Stomach (tissue), 8 donors: ENCODE measurements at regions not wholly inside any gene's neighbourhood (a gene's known extent, or its start where the extent isn't known, plus 50 kb on each side); places are given as distances from the start of the nearest gene placed in this dataset.
"Not testable (repeated sequence)": the region's sequence is repeated elsewhere in the genome, so short reads cannot be mapped to it uniquely, and the experiment has no call there.

Experiments used
- DNase-seq, 2 donors: peaks; one replicate each; pipeline versions ENCODE4 v3.0.0 to v3.0.0-alpha.2; 2013 to 2019
- H3K27ac ChIP-seq, 5 donors: fragments of 200-600 bp in 4 of 5; sonication (generic) in 4 of 5; one replicate each; pipeline ENCODE4 v1.5.1; 2013 to 2019; ENCODE audit warnings: mild to moderate bottlenecking in 1 of 5, moderate library complexity in 1 of 5
- H3K27me3 ChIP-seq, 3 donors: fragments of 200-600 bp; sonication (generic); one replicate each; pipeline ENCODE4 v1.5.1; 2017 to 2019; ENCODE audit warnings: mixed run types in 1 of 3
- H3K36me3 ChIP-seq, 4 donors: fragments of 200-600 bp; sonication (generic); 1 replicate in 3 of 4; 2 replicates in 1 of 4; pipeline ENCODE4 v1.5.1; 2016 to 2019
- H3K4me1 ChIP-seq, 4 donors: fragments of 200-600 bp; sonication (generic); one replicate each; pipeline ENCODE4 v1.5.1; 2016 to 2019
- H3K4me3 ChIP-seq, 4 donors: fragments of 200-600 bp; sonication (generic) in 3 of 4; one replicate each; pipeline ENCODE4 v1.5.1; 2016 to 2019; ENCODE audit warnings: mild to moderate bottlenecking in 1 of 4
- H3K9me3 ChIP-seq, 4 donors: fragments of 200-600 bp; sonication (generic); one replicate each; pipeline ENCODE4 v1.5.1; 2016 to 2019
- CTCF ChIP-seq, 7 experiments: fragments of 450-650 bp in 4 of 7; fragments of 200-600 bp in 3 of 7; sonication (generic) in 3 of 7; IDR thresholded peaks; one replicate each; pipeline ENCODE4 v1.5.1; 2016 to 2019; ENCODE audit warnings: antibody characterized with exemption in 7 of 7, control low read depth in 2 of 7, mild to moderate bottlenecking in 1 of 7
- EP300 ChIP-seq: sonication (generic); formaldehyde crosslinking; IDR thresholded peaks from one replicate; pipeline ENCODE4 v1.6.1; 2017; ENCODE audit warnings: antibody characterized with exemption
- POLR2A ChIP-seq, 4 donors: fragments of 450-650 bp; IDR thresholded peaks; one replicate each; pipeline ENCODE4 v1.6.1; 2016; ENCODE audit warnings: antibody characterized with exemption in 4 of 4, control low read depth in 2 of 4, mild to moderate bottlenecking in 1 of 4, moderate library complexity in 1 of 4
- POLR2AphosphoS5 ChIP-seq, 3 donors: sonication (generic); formaldehyde crosslinking; IDR thresholded peaks; one replicate each; pipeline ENCODE4 v1.6.1; 2016; ENCODE audit warnings: antibody characterized with exemption in 3 of 3
- WGBS, 5 donors: extraction: QIAGEN DNeasy Blood & Tissue Kit in 3 of 5; methylation state at CpG; one replicate each; pipeline versions ENCODE4 v1.1.5 to v1.1.7; 2013 to 2018; 5-methylcytosine and 5-hydroxymethylcytosine counted together
- intact Hi-C: fragments of 100-400 bp; cut with DNase I; formaldehyde crosslinking; loops from one replicate; pipeline ENCODE4 v1.15.1; 2023; ENCODE audit warnings: low total_unique reads
- donor health status: healthy with polysubstance abuse.
- donor health status: Bipolar disorder and iron deficiency.
- donor health status: healthy.

GRCh38 chr6:140345935-140346334 lies 971.5 kb upstream of the CITED2 start:
- Histone ChIP-seq H3K4me3 (no peak overlapping the region), H3K36me3 (no peaks in the 10 kb centered on the region), H3K4me1 (peaks cover 0 to 7% (median 3%) of the 10 kb centered on the region in 4 donors), H3K27me3 (no peaks in the 10 kb centered on the region), H3K27ac (no peak overlapping the region), H3K9me3 (peaks cover 0 to 3% (median 0%) of the 10 kb centered on the region in 4 donors)
- TF ChIP-seq CTCF (IDR thresholded peaks at IDR 0.05) (no peak), EP300 (no peak), POLR2A (IDR thresholded peaks at IDR 0.05) (no peak), POLR2AphosphoS5 (IDR thresholded peaks at IDR 0.05) (no peak)
- intact Hi-C loops = no loop called here
- 77 to 88% (median 85%) methylated on average over 3 of the region's 3 CpGs for WGBS, 5 donors
- no peak for DNase-seq

GRCh38 chr6:140344142-140344913 lies 969.9 kb upstream of the CITED2 start:
- no peaks in the 10 kb centered on the region for H3K36me3 ChIP-seq
- H3K4me3 ChIP-seq = no peak overlapping the region
- peaks cover 0 to 7% (median 3%) of the 10 kb centered on the region in 4 donors for H3K4me1 ChIP-seq
- WGBS, 5 donors = 90 to 100% (median 94%) methylated on average over 1 of the region's 1 CpG
- H3K27me3 ChIP-seq = no peaks in the 10 kb centered on the region
- H3K27ac ChIP-seq = no peak overlapping the region
- no peak for DNase-seq
- TF ChIP-seq POLR2A (IDR thresholded peaks at IDR 0.05) (no peak), POLR2AphosphoS5 (IDR thresholded peaks at IDR 0.05) (no peak), CTCF (IDR thresholded peaks at IDR 0.05) (no peak), EP300 (no peak)
- H3K9me3 ChIP-seq = peaks cover 0 to 11% (median 0%) of the 10 kb centered on the region in 4 donors
- intact Hi-C loops = no loop called here

GRCh38 chr6:140343128-140343527 lies 968.7 kb upstream of the CITED2 start:
- no peak overlapping the region for H3K4me3 ChIP-seq
- peaks cover 0 to 7% (median 3%) of the 10 kb centered on the region in 4 donors for H3K4me1 ChIP-seq
- no peaks in the 10 kb centered on the region for H3K27me3 ChIP-seq
- intact Hi-C loops = no loop called here
- TF ChIP-seq POLR2AphosphoS5 (IDR thresholded peaks at IDR 0.05) (no peak), POLR2A (IDR thresholded peaks at IDR 0.05) (no peak), EP300 (no peak), CTCF (IDR thresholded peaks at IDR 0.05) (no peak)
- WGBS, 5 donors = 37 to 70% (median 57%) methylated on average over 2 of the region's 2 CpGs
- peaks cover 0 to 11% (median 0%) of the 10 kb centered on the region in 4 donors for H3K9me3 ChIP-seq
- DNase-seq = no peak
- H3K36me3 ChIP-seq = no peaks in the 10 kb centered on the region
- no peak overlapping the region for H3K27ac ChIP-seq

- no peaks in the 10 kb centered on the region for H3K36me3 ChIP-seq
- H3K9me3 ChIP-seq = peaks cover 0 to 11% (median 0%) of the 10 kb centered on the region in 4 donors
- TF ChIP-seq POLR2AphosphoS5 (IDR thresholded peaks at IDR 0.05) = no peak
- TF ChIP-seq EP300 = no peak
- H3K27ac ChIP-seq = no peak overlapping the region
- intact Hi-C loops = no loop called here
- H3K4me3 ChIP-seq = no peak overlapping the region
- H3K4me1 ChIP-seq = peaks cover 0 to 7% (median 0%) of the 10 kb centered on the region in 4 donors
- H3K27me3 ChIP-seq = no peaks in the 10 kb centered on the region
- no peak for DNase-seq
Observed at GRCh38 chr6:140341272-140341671, 966.8 kb upstream of the CITED2 start.

GRCh38 chr6:140340795-140341194 lies 966.3 kb upstream of the CITED2 start:
- H3K9me3 ChIP-seq = peaks cover 0 to 11% (median 0%) of the 10 kb centered on the region in 4 donors
- no peaks in the 10 kb centered on the region for H3K36me3 ChIP-seq
- no peak for DNase-seq
- WGBS, 5 donors = 81 to 93% (median 90%) methylated on average over 3 of the region's 3 CpGs
- TF ChIP-seq POLR2AphosphoS5 (IDR thresholded peaks at IDR 0.05) (no peak), EP300 (no peak), POLR2A (IDR thresholded peaks at IDR 0.05) (no peak), CTCF (IDR thresholded peaks at IDR 0.05) (no peak)
- peaks cover 0 to 4% (median 0%) of the 10 kb centered on the region in 4 donors for H3K4me1 ChIP-seq
- H3K4me3 ChIP-seq = no peak overlapping the region
- H3K27ac ChIP-seq = no peak overlapping the region
- intact Hi-C loops = no loop called here
- H3K27me3 ChIP-seq = no peaks in the 10 kb centered on the region

- H3K4me1 ChIP-seq, H3K27me3 ChIP-seq, intact Hi-C loops, H3K4me3 ChIP-seq, DNase-seq, H3K27ac ChIP-seq, H3K36me3 ChIP-seq: not testable (repeated sequence)
- H3K9me3 ChIP-seq = peaks cover 0 to 11% (median 0%) of the 10 kb centered on the region in 4 donors
- WGBS, 5 donors = 89 to 98% (median 94%) methylated on average over 2 of the region's 2 CpGs
Observed at GRCh38 chr6:140339084-140339483, 964.6 kb upstream of the CITED2 start.
